CD4-positive, alpha-beta T cell (primary cell): ENCODE measurements at regions not wholly inside any gene's neighbourhood (a gene's known extent, or its start where the extent isn't known, plus 50 kb on each side); places are given as distances from the start of the nearest gene placed in this dataset.

Experiments used
- ATAC-seq: fragments of 200-7000 bp; cut with Tn5 transposase; one replicate; pipeline ENCODE4 v1.10.0; 2022; ENCODE audit warnings: mild to moderate bottlenecking; ENCODE audit not compliant: poor library complexity
- CTCF ChIA-PET: fragments of 350-600 bp; sonication (Branson Sonifier 250); formaldehyde crosslinking; loops from one replicate; lab custom pipeline; 2021; ENCODE audit warnings: antibody characterized with exemption, inconsistent platforms; lab: Charles Lee
- POLR2A ChIA-PET: fragments of 350-600 bp; sonication (Branson Sonifier 250); formaldehyde crosslinking; loops from one replicate; lab custom pipeline; 2021; ENCODE audit warnings: antibody characterized with exemption, inconsistent platforms; lab: Charles Lee
- DNase-seq, 14 experiments: peaks; one replicate each; pipeline ENCODE4 v3.0.0-alpha.2; 2013 to 2020; ENCODE audit warnings: mixed read lengths in 2 of 14
- H3K27ac ChIP-seq, 2 donors: one replicate each; pipeline versions ENCODE4 v1.5.1 to v1.7.0; 2013; ENCODE audit warnings: low read length in 2 of 2, low read depth in 1 of 2, mild to moderate bottlenecking in 1 of 2
- H3K27me3 ChIP-seq, 2 experiments: 1 replicate in 1 of 2; 2 replicates in 1 of 2; pipeline versions ENCODE4 v1.6.1 to v1.7.0; 2013; ENCODE audit warnings: low read length in 2 of 2, control low read depth in 1 of 2, mild to moderate bottlenecking in 1 of 2, moderate library complexity in 1 of 2; ENCODE audit not compliant: insufficient read depth in 2 of 2, control insufficient read depth in 1 of 2
- H3K36me3 ChIP-seq: one replicate; pipeline ENCODE4 v1.6.1; 2013; ENCODE audit warnings: low read length, control low read depth; ENCODE audit not compliant: insufficient read depth
- H3K4me1 ChIP-seq: one replicate; pipeline ENCODE4 v1.6.1; 2013; ENCODE audit warnings: low read length, control low read depth; ENCODE audit not compliant: insufficient read depth
- H3K4me3 ChIP-seq: one replicate; pipeline ENCODE4 v1.5.1; 2013; ENCODE audit warnings: mild to moderate bottlenecking, low read length, moderate library complexity
- H3K9me3 ChIP-seq, 2 experiments: 1 replicate in 1 of 2; 2 replicates in 1 of 2; pipeline versions ENCODE4 v1.6.1 to v1.7.0; 2013; ENCODE audit warnings: low read length in 2 of 2, mild to moderate bottlenecking in 2 of 2, control low read depth in 1 of 2, moderate library complexity in 1 of 2; ENCODE audit not compliant: control insufficient read depth in 1 of 2, insufficient read depth in 1 of 2
- H3K27ac Mint-ChIP-seq: one replicate; pipeline ENCODE4 v1.8.0; 2020; ENCODE audit warnings: mixed read lengths
- H3K27me3 Mint-ChIP-seq: one replicate; pipeline ENCODE4 v1.8.0; 2021; ENCODE audit warnings: mixed read lengths
- H3K36me3 Mint-ChIP-seq: one replicate; pipeline ENCODE4 v1.8.0; 2021; ENCODE audit warnings: low read depth, mixed read lengths
- H3K4me1 Mint-ChIP-seq: one replicate; pipeline ENCODE4 v1.8.0; 2021; ENCODE audit warnings: low read depth, mixed read lengths
- H3K4me3 Mint-ChIP-seq: one replicate; pipeline ENCODE4 v1.8.0; 2020; ENCODE audit warnings: mild to moderate bottlenecking, mixed read lengths
- H3K9me3 Mint-ChIP-seq: one replicate; pipeline ENCODE4 v1.8.0; 2020; ENCODE audit warnings: mixed read lengths
- CTCF ChIP-seq: fragments of 200-600 bp; IDR thresholded peaks from one replicate; pipeline ENCODE4 v1.8.0; 2022; ENCODE audit warnings: antibody characterized with exemption, mild to moderate bottlenecking
- intact Hi-C, 2 experiments: fragments of 100-400 bp; cut with DNase I in 1 of 2; cut with micrococcal nuclease in 1 of 2; formaldehyde crosslinking; loops; one replicate each; pipeline versions ENCODE4 v1.15.1 to v1.9.0; 2023 to 2025; cut with DNase I, micrococcal nuclease

- TF ChIP-seq CTCF = no peak
- intact Hi-C loops = no loop called here
- no peak for DNase-seq
- POLR2A ChIA-PET = no interaction called here
- H3K4me1 Mint-ChIP-seq = no peaks in the 10 kb centered on the region
- CTCF ChIA-PET = no interaction called here
- no peaks in the 10 kb centered on the region for H3K4me1 ChIP-seq
- peaks cover 0 to 4% of the 10 kb centered on the region in 2 experiments for H3K9me3 ChIP-seq
- no peak overlapping the region for H3K27ac Mint-ChIP-seq
- no peaks in the 10 kb centered on the region for H3K27me3 ChIP-seq
- H3K9me3 Mint-ChIP-seq = peaks cover 3% of the 10 kb centered on the region
- H3K27ac ChIP-seq = no peak overlapping the region
- H3K36me3 ChIP-seq = no peaks in the 10 kb centered on the region
- H3K36me3 Mint-ChIP-seq = no peaks in the 10 kb centered on the region
- no peak overlapping the region for H3K4me3 Mint-ChIP-seq
- H3K27me3 Mint-ChIP-seq = no peaks in the 10 kb centered on the region
- no peak overlapping the region for H3K4me3 ChIP-seq
- no peak for ATAC-seq
Measured at GRCh38 chr5:18028036-18028435, 393.8 kb downstream of the TAF11L14 start.

- Mint-ChIP-seq H3K9me3 (peaks cover 8% of the 10 kb centered on the region), H3K4me1 (no peaks in the 10 kb centered on the region), H3K36me3 (no peaks in the 10 kb centered on the region), H3K4me3 (no peak overlapping the region), H3K27me3 (no peaks in the 10 kb centered on the region), H3K27ac (no peak overlapping the region)
- no peak for TF ChIP-seq CTCF
- H3K4me1 ChIP-seq = no peaks in the 10 kb centered on the region
- H3K27ac ChIP-seq = no peak overlapping the region
- intact Hi-C loops = no loop called here
- ATAC-seq (no peak), DNase-seq (no peak)
- no peak overlapping the region for H3K4me3 ChIP-seq
- H3K36me3 ChIP-seq = no peaks in the 10 kb centered on the region
- peaks cover 0 to 9% of the 10 kb centered on the region in 2 experiments for H3K9me3 ChIP-seq
- POLR2A ChIA-PET = no interaction called here
- no peaks in the 10 kb centered on the region for H3K27me3 ChIP-seq
- CTCF ChIA-PET = no interaction called here
Measured at GRCh38 chr5:18032744-18033143, 398.5 kb downstream of the TAF11L14 start.

- Mint-ChIP-seq H3K9me3 (peaks cover 12% of the 10 kb centered on the region), H3K4me1 (no peaks in the 10 kb centered on the region), H3K27ac (no peak overlapping the region), H3K4me3 (no peak overlapping the region), H3K36me3 (no peaks in the 10 kb centered on the region), H3K27me3 (no peaks in the 10 kb centered on the region)
- Histone ChIP-seq H3K27me3 (no peaks in the 10 kb centered on the region), H3K9me3 (peaks cover under 1 to 5% of the 10 kb centered on the region in 2 experiments), H3K4me3 (no peak overlapping the region), H3K36me3 (no peaks in the 10 kb centered on the region), H3K4me1 (no peaks in the 10 kb centered on the region), H3K27ac (no peak overlapping the region)
- no peak for DNase-seq
- POLR2A ChIA-PET = no interaction called here
- ATAC-seq = no peak
- no peak for TF ChIP-seq CTCF
- CTCF ChIA-PET = no interaction called here
- intact Hi-C loops = no loop called here
Measured at GRCh38 chr5:18036531-18036930, 402.3 kb downstream of the TAF11L14 start.
